ENCODE measurements at regions not wholly inside any gene's neighbourhood (a gene's known extent, or its start where the extent isn't known, plus 50 kb on each side); places are given as distances from the start of the nearest gene placed in this dataset.

- TF ChIP-seq GATA2 (IDR thresholded peaks at IDR 0.05; ENCODE audit: low read depth, low read length) (no peak), GATA3 (IDR thresholded peaks at IDR 0.05; ENCODE audit: low read depth, low read length) (no peak)
Measured at GRCh38 chr4:60655356-60655755, 544.8 kb upstream of the ADGRL3 start.
